NT2/D1 (cell line): ENCODE measurements at regions not wholly inside any gene's neighbourhood (a gene's known extent, or its start where the extent isn't known, plus 50 kb on each side); places are given as distances from the start of the nearest gene placed in this dataset.

Experiments
- DNase-seq: peaks from one replicate; pipeline ENCODE4 v3.0.0-alpha.2; 2011; ENCODE audit warnings: low read depth, low spot score
- H3K27me3 ChIP-seq: 2 replicates; pipeline ENCODE4 v1.6.0; 2011; ENCODE audit warnings: mild to moderate bottlenecking; ENCODE audit not compliant: insufficient read length, insufficient read depth
- H3K36me3 ChIP-seq: 2 replicates; pipeline ENCODE4 v1.6.1; 2011; ENCODE audit warnings: mild to moderate bottlenecking, low read length, mixed read lengths; ENCODE audit not compliant: insufficient read depth, insufficient read length
- H3K4me1 ChIP-seq: 2 replicates; pipeline ENCODE4 v1.5.1; 2011; ENCODE audit not compliant: insufficient read depth, insufficient read length
- H3K4me3 ChIP-seq: 2 replicates; pipeline ENCODE4 v1.5.1; 2011; ENCODE audit warnings: low read depth; ENCODE audit not compliant: insufficient read length
- H3K9ac ChIP-seq: 2 replicates; pipeline ENCODE4 v1.6.0; 2011; ENCODE audit warnings: low read depth; ENCODE audit not compliant: insufficient read length
- H3K9me3 ChIP-seq: 2 replicates; pipeline ENCODE4 v1.5.1; 2011; ENCODE audit warnings: mild to moderate bottlenecking, low read length; ENCODE audit not compliant: insufficient read depth
- SUZ12 ChIP-seq: IDR thresholded peaks from 2 replicates; pipeline ENCODE4 v1.6.1; 2011; ENCODE audit not compliant: insufficient read length, insufficient read depth; ENCODE audit errors: extremely low read depth
- YY1 ChIP-seq: IDR thresholded peaks from 2 replicates; pipeline ENCODE4 v1.6.1; 2011; ENCODE audit not compliant: insufficient read length, insufficient read depth
- ZNF274 ChIP-seq: IDR thresholded peaks from 2 replicates; pipeline ENCODE4 v1.6.1; 2011; ENCODE audit warnings: mild to moderate bottlenecking, low read depth, low read length

DNA sequence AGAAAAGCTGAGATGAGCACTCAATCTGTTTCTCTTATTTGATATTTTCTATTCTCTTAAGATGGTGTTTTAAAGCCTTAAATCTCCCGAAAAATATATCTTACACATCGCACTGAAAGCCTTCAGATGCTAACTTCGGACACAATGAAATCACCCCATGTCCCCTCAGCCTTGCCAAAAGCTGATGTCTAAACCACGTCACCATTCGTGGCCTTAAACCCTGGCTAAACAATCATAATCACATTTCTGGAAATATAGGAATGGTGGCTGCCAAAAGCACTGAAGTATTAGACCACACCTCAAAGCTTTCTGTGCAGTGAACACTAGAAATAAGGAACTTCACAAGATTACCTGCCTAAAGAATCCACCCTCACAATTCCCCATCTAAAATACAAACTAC is 402.7 kb downstream of the SOX9 start:
- no peak for TF ChIP-seq YY1
- TF ChIP-seq ZNF274 = no peak
- no peak for TF ChIP-seq SUZ12
- Histone ChIP-seq H3K27me3 (no peaks in the 10 kb centered on the region), H3K36me3 (no peaks in the 10 kb centered on the region), H3K9me3 (no peaks in the 10 kb centered on the region), H3K4me3 (no peak overlapping the region), H3K9ac (no peak overlapping the region), H3K4me1 (peaks cover 6% of the 10 kb centered on the region)
- DNase-seq = no peak

DNA sequence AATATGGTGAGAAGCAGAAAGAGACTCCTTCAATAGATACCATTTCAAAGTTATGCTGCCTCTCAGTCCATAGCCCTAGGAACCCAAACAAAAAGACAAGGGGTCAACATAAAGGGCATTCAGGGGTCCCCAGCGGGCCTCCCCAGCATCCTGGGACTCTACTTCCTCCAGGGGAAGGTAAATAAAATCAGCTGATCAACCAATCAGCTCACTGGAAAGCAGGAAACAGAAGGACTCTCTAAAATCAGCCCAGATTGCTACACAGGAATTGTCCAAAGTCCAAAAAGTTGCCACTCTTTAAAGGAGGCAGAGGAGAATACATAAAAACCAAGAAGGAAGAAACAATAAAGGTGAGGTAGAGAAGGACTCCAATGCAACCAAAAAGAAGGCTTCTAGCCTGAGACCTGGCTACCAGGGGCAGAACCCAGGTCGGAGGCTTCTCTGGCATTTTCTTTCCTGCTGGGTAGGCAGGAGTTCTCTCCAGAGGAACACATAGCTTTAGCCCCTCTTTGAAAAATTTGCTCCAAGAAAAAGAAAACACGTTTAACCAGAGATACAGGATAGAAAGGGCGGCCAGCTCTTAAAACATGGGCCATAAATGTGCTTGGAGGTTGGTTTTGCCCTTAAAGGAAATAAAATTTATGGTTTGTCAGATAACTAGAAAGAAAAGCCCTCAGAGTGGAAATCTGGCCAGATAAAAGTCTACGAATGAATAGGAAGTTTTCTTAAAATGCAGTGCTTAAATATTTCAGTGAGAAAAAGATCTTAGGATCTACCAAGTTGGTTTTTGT is 404.6 kb downstream of the SOX9 start:
- Histone ChIP-seq H3K9me3 (no peaks in the 10 kb centered on the region), H3K4me3 (no peak overlapping the region), H3K9ac (no peak overlapping the region), H3K36me3 (no peaks in the 10 kb centered on the region), H3K4me1 (no peaks in the 10 kb centered on the region), H3K27me3 (no peaks in the 10 kb centered on the region)
- no peak for DNase-seq
- TF ChIP-seq SUZ12 = no peak
- no peak for TF ChIP-seq ZNF274
- TF ChIP-seq YY1 = no peak

DNA sequence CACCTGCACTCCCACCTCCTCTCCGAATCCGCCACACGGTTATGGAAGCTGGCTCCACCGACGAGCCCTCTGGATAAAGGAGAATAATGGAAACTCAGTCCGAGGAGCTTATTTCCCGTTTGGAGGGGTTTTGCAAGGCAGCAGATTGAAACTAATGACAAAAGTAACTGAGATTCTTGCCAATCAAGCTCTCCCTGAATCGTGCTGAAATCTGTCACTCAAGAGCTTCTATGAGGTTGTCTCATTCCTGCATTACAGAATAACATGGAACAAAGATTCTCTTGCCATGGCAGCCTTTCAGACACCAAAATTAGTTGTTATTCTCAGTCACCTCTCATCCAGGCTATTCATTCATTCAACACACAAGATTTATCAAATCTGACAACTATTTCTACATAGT is 405.9 kb downstream of the SOX9 start:
- Histone ChIP-seq H3K9me3 (no peaks in the 10 kb centered on the region), H3K27me3 (no peaks in the 10 kb centered on the region), H3K4me3 (no peak overlapping the region), H3K9ac (no peak overlapping the region), H3K4me1 (no peaks in the 10 kb centered on the region), H3K36me3 (no peaks in the 10 kb centered on the region)
- no peak for TF ChIP-seq YY1
- no peak for TF ChIP-seq ZNF274
- TF ChIP-seq SUZ12 = no peak
- no peak for DNase-seq

DNA sequence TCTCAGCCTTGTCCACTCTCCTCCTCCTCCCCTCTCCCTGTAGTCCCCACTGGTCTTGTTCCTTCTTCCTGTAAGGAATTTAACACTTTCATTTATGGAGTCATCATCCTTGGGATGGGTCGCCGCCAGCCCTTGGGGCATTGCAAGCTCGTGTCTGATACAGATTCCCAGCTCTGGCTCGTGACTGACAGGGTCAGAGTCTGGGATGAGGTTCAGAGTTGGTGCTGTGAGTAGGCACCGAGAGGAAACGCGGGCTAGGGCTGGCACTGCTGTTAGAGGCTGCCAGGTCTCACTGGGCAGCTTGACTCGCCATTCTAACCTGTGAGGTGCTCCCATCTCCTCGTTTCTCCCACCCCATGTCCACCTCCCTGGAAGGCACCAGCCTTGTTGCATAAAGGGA is 407.0 kb downstream of the SOX9 start:
- TF ChIP-seq ZNF274 (no peak), SUZ12 (no peak), YY1 (no peak)
- no peaks in the 10 kb centered on the region for H3K4me1 ChIP-seq

DNA sequence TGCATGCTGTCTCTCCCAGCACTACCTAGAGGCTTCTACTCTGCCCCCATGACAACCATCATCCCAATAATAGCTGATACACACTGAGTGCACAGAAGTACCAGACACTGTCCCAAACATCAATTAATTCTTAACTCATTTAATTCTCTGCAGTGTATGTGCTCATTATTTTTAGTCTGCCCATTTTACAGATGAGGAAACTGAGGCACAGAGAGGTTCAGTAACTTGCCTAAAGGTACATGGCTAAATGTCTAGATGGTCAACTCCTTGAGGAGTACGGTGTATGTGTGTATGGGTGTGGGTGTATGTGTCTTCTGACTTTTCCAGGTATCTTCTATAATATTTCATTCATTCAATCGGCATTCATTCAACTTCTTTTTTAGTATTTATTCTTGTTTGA is 407.9 kb downstream of the SOX9 start:
- no peaks in the 10 kb centered on the region for H3K9me3 ChIP-seq
- H3K27me3 ChIP-seq = no peaks in the 10 kb centered on the region
- H3K36me3 ChIP-seq = no peaks in the 10 kb centered on the region
- H3K4me1 ChIP-seq = no peaks in the 10 kb centered on the region
- H3K9ac ChIP-seq = no peak overlapping the region
- TF ChIP-seq ZNF274 (no peak), SUZ12 (no peak), YY1 (no peak)
- DNase-seq = no peak
- H3K4me3 ChIP-seq = no peak overlapping the region

More for the DNA sequence above, 407.0 kb downstream of the SOX9 start:
- no peaks in the 10 kb centered on the region for H3K9me3 ChIP-seq
- DNase-seq = no peak
- no peak overlapping the region for H3K9ac ChIP-seq
- no peaks in the 10 kb centered on the region for H3K27me3 ChIP-seq
- no peaks in the 10 kb centered on the region for H3K36me3 ChIP-seq
- no peak overlapping the region for H3K4me3 ChIP-seq

DNA sequence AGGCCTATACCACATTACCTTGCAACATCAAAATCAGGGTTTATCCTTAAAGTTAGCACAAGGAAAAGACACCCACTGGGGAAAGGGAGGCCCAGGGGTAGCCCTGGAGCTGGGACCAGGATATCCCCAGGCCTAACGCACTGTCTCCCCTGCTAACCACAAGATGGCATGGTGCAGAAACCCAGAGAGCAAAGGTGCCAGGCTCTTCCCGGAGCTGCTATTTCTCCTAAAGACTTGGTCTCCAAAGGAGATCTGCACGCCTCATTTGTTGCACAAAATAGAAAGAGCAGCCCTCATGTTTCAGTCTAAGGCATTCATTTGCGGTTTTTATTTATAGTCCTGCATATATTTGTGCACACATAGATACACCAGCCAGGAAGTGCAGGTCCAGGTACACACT is 408.6 kb downstream of the SOX9 start:
- no peaks in the 10 kb centered on the region for H3K4me1 ChIP-seq
- peaks cover 7% of the 10 kb centered on the region; the same call in 1 of the 2 replicates for H3K9me3 ChIP-seq
- no peak for TF ChIP-seq ZNF274
- no peak for TF ChIP-seq SUZ12
- TF ChIP-seq YY1 = no peak
- DNase-seq = no peak
- H3K4me3 ChIP-seq = no peak overlapping the region
- no peaks in the 10 kb centered on the region for H3K27me3 ChIP-seq
- H3K9ac ChIP-seq = no peak overlapping the region
- H3K36me3 ChIP-seq = no peaks in the 10 kb centered on the region

DNA sequence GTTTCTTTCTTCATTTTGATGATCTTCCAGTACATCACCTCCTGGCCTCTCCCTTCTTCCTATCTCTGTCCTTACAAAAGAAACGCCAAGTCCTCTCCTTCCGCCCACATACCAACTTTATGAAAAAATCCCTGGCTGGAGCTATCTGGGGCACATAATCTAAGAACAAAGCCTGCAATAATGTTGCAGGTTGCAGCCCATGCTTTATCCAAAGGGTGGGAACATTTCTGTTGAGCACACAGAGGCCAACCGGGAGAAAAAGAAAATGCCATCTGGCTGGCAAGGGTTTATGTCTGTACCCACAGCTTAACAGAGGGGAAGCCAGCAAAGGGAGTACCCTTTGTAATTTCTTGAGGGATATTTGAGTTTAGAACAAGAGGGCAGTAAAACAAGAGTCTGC is 409.6 kb downstream of the SOX9 start:
- no peaks in the 10 kb centered on the region for H3K36me3 ChIP-seq
- H3K27me3 ChIP-seq = no peaks in the 10 kb centered on the region
- peaks cover 13% of the 10 kb centered on the region; the same call in 1 of the 2 replicates for H3K9me3 ChIP-seq
- no peaks in the 10 kb centered on the region for H3K4me1 ChIP-seq
- DNase-seq = no peak
- no peak overlapping the region for H3K9ac ChIP-seq
- TF ChIP-seq YY1 = no peak
- no peak for TF ChIP-seq SUZ12
- no peak for TF ChIP-seq ZNF274
- no peak overlapping the region for H3K4me3 ChIP-seq

DNA sequence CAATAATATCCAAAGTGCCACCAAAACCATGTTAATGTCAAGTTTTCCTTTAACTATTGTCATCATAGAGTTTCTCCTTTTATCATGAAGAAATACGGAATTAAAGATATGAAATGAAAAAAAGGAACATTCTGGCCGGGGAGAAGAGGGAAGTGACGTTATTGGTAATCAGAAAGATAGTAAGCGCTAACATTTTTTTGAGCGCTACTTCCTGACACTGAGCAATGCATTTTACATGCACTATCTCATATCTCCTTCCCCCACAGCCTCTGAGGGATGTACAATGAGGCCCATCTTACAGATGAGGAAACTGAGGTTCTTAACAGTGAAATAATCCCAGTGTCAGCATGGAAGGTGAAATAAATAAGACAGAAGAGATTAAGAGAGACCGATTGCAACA is 410.9 kb downstream of the SOX9 start:
- Histone ChIP-seq H3K27me3 (no peaks in the 10 kb centered on the region), H3K9ac (no peak overlapping the region), H3K4me1 (no peaks in the 10 kb centered on the region), H3K9me3 (peaks cover 13% of the 10 kb centered on the region; the same call in 1 of the 2 replicates), H3K4me3 (no peak overlapping the region), H3K36me3 (no peaks in the 10 kb centered on the region)
- TF ChIP-seq SUZ12 (no peak), YY1 (no peak), ZNF274 (no peak)
- no peak for DNase-seq
